ENCODE measurements at regions not wholly inside any gene's neighbourhood (a gene's known extent, or its start where the extent isn't known, plus 50 kb on each side); places are given as distances from the start of the nearest gene placed in this dataset.
A peak's percentile ranks its signal among the peaks of the same experiment; 100 is the strongest.
"Not testable (repeated sequence)": the region's sequence is repeated elsewhere in the genome, so short reads cannot be mapped to it uniquely, and the experiment has no call there.

DNA sequence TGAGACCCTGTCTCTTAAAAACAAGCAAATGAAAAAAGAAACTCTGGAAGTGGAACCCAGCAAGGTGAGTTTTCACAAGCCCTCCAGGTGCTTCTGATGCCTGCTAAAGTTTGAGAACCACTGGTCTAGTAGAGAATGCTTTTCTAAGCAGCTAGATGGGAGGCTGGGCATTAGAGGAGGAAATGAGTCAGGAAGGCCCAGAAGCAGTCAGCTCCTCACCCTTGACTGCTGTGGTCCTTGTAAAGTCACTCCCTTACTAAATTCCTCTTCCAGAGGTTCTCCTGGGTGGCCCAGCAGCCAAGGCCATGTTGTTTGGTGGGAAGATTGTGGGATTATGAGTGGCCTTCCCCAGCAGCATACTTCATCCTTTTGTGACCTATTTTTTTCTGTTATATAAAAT lies 52.0 kb upstream of the FYN start:
- ATAC-seq (peak in 1 of 2 donors; percentile 31), DNase-seq (no peak)
- intact Hi-C loops (cut with DNase I) = no loop called here

DNA sequence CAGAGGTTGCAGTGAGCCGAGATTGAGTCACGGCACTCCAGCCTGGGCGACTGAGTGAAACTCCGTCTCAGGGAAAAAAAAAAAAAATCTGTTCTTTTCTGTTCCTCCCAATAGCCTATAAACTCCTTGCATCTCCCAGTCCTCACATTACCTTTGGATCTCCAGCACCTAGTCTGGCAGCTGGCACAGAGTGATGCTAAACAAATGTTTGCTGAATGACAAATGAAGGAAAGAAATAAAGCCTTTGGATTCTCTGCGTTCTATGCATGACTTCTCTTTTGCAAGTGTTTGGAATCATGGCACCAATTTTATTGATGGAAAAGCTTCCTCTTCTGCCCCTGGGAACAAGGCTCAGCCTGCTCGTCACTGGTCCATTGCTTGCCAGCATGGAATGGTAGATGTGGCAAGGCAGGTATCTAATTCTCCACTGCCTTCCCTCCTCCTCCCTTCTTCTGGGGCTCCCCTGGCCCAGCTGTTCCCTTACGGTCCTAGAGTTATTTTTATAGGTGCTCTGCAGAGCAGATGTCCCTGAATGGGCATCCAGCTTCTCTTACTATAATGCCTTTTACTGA lies 53.6 kb upstream of the FYN start:
- no peak for ATAC-seq
- intact Hi-C loops (cut with DNase I) = no loop called here
- DNase-seq = no peak

DNA sequence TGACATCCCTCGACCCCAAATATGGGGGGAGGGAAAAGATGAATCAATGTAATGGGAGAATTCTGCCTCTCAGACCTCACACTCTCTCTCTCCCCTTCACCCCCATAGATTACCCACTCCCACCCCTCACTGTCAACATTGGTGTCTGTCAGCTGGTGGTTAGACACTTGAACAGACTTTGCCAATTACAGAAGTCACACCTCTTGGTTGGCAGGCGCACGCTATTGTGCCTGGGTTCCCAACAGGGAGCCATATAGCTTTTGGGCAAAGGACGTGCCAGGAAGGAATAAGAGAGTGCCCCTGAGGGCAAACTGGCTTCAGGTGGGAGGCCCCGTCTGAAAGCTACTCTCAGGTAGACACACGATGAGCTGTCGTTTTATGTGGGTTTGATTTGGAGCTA lies 54.1 kb upstream of the FYN start:
- ATAC-seq (no peak), DNase-seq (no peak)
- intact Hi-C loops (cut with DNase I) = no loop called here

DNA sequence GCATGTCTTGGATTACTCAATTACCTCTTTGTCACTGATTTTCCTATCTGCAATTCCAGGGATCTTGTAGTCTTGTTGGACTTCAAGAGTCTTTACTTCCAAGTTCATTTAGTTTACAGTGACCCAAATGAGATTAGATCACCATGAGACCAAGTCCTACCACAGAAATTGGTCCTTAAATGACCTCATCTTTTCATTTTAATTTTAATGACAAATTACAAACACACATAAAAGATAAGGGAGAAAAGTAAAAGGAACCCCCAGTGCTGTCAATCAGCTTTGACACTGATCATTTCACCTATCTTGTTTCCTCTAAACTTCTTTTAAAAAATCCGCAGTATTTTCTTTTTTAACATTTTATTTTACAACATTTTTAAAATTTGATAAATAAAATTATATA lies 54.9 kb upstream of the FYN start:
- ATAC-seq (no peak), DNase-seq (no peak)
- intact Hi-C loops (cut with DNase I) = no loop called here

DNA sequence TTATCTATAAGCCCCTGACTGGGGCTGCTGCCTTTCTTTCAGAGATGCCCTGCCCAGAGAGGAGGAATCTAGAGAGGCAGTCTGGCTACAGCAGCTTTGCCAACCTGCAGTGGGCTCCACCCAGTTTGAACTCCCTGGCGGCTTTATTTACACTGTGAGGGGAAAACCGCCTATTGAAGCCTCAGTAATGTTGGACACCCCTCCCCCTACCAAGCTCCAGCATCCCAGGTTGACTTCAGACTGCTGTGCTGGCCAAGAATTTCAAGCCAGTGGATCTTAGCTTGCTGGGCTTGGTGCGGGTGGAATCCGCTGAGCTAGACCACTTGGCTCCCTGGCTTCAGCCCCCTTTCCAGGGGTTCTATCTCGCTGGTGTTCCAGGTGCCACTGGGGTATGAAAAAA lies 61.4 kb upstream of the FYN start:
- intact Hi-C loops (cut with DNase I); DNase-seq; ATAC-seq: not testable (repeated sequence)

DNA sequence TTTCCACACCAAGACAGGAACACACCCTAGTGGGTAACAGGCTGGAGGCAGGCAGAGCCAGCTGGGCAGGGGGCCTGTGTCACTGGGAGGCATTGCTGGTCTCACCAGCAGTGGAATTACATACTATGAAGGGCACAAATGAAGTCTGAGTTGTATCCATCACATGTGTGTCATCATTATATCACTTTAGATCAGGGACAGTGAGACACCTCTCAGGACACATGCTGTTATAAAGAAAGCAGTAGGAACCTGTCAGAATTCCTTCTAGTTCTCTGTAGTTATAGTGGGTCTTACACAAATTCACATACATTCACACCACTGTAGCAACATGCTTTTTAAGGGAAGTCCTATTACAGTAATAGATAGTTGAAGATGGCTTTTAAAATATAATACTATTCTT lies 63.5 kb upstream of the FYN start:
- no peak for DNase-seq
- no peak for ATAC-seq
- intact Hi-C loops (cut with DNase I) = no loop called here

DNA sequence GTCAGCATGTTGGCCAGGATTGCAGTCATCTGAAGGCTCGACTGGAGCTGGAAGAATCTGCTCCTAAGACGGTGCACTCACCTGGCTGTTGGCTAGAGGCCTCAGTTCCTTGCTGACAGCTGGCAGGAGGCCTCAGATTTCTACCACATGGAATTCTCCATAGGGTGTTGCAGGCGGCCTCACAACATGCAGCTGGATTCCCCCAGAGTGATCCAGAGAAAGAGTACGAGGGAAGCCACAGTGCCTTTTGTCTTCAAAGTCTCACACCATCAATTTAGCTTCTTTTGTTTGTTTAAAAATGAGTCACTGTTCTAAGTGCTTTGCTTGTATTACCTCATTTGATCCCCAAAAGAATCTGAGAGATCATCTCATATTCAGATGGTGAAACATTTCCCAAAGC lies 65.5 kb upstream of the FYN start:
- DNase-seq (no peak), ATAC-seq (no peak)
- intact Hi-C loops (cut with DNase I) = no loop called here

DNA sequence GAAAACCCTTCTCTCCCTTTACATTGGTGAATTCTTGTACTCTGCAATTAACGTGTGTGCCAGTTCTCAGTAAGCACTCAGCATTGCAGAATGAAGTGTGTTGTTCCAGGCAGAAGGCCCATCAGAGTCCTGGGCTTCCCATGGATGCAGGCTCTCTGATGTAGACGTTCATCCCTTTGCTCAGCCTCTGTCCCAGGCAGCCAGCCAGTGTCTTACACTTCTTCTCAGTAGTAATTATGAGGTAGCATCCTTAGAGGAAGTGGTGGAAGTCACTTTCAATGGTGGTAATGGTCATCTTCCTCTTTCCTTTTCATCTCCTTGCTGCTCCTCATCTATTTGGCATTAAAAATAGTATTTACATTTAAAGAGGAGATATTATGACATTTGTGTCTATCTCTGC lies 66.7 kb upstream of the FYN start:
- intact Hi-C loops (cut with DNase I) = no loop called here
- DNase-seq = no peak
- ATAC-seq = no peak

DNA sequence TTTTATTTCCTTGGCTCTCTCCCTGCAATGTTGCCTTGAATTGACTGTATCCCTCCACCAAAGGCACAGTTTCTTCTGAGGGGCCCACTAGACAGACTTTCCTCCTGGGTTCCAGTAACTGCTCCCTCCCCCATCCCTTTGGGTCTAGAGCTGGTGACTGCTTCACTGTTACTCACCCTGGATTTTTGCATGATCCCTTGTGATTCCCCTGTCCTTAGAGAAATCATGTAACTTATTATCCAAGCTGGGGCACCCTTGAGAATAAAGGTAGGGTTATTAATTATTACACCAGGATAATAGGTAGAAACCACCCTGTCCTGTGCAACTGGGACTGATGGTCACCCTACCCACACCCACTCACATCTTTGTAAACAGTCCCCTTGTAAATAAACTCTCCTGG lies 67.5 kb upstream of the FYN start:
- intact Hi-C loops (cut with DNase I) = no loop called here
- DNase-seq = no peak
- no peak for ATAC-seq

DNA sequence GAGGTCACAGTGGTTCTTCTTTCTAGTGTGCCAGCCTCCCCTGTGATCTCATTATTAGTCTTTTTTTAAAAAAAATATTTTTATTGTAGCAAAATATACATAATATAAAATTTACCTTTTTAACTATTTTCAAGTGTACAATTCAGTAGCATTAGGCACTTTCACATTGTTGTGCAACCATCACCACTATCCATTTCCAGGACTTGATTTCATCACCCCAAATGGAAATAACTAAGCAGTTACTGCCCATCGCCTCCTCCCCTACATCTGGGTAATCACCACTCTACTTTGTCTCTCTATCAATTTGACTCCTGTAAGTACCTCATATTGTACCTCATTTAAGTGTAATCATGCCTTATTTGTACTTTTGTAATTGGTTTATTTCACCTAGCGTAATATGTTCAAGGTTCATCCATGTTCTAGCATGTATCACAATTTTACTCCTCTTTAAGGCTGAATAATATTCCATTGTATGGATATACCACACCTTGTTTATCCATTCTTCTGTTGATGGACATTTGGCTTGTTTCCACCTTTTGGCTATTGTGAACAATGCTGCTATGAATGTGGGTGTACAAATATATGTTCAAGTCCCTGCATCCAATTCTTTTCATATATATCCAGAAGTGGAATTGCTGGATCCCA lies 68.6 kb upstream of the FYN start:
- no peak for DNase-seq
- ATAC-seq = no peak
- intact Hi-C loops (cut with DNase I) = no loop called here

DNA sequence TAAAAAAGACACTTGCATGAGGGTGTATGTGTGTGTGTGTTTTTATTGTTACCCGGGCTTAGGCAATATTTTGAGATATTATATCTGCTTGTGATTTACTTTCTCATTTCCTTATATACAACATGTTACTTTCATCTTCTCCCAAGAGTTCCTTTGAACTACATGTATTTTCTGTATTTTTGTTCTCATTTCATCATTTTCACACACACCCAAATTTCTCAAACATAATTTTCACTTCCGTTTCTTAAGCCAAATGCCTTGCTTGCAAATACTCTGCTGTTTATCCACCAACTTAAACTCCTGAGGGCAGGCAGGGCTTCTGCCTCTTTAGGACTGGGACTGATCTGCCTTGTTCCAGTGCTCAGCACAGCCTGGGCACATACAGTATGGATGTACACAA lies 69.3 kb upstream of the FYN start:
- intact Hi-C loops (cut with DNase I) = no loop called here
- DNase-seq (no peak), ATAC-seq (no peak)

DNA sequence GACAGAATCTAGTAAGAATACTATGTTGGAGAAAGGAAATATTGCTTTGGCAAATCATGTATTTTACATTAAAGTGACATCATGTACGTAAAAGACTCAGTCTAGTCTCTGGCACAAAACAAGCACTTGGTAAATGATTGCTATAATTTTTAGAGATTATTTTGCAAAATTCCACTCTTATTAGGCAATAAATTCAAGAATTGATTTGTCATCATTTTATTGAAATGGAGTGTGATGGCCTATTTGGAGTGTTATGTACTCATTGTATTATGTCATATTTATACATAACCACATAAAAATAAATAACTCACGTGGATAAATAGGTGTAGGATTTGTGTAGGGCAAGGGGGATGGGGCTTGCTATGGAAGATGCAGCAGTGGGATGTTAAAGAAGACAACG lies 70.0 kb upstream of the FYN start:
- DNase-seq (no peak), ATAC-seq (no peak)
- intact Hi-C loops (cut with DNase I) = no loop called here

DNA sequence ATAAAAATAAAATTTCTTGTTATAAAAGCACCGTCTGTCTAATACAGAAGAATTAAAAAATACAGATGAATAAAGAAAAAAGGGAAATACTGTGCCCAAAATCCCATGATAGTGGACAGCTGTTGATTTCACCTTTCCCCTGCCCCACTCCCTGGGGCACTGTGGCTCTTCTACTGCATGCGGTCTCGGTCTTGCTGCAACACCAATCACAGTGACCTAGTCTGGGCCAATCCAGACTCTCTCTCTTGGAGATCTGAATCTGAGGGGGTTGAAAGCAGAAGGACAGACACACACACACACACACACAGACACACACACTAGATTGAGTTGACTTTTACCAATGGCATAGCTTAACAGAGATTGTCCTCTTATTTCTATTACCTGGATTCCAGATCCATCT lies 70.5 kb upstream of the FYN start:
- DNase-seq (no peak), ATAC-seq (no peak)
- intact Hi-C loops (cut with DNase I) = no loop called here

DNA sequence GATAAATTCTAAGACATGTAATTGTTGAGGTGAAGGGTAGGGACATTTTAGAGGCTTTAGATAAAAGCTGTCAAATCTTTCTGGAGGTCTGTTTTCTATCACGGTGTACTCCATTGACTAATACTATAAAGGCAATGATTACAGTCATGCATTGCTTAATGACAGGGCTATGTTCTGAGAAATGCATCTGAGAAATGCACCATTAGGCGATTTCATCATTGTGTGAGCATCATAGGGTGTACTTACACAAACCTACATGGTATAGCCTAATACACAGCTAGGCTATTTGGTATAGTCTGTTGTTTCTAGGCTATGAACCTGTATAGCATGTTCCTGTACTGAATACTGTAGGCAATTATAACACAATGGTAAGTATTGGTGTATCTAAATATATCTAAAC lies 71.3 kb upstream of the FYN start:
- ATAC-seq (no peak), DNase-seq (no peak)
- intact Hi-C loops (cut with DNase I) = no loop called here

DNA sequence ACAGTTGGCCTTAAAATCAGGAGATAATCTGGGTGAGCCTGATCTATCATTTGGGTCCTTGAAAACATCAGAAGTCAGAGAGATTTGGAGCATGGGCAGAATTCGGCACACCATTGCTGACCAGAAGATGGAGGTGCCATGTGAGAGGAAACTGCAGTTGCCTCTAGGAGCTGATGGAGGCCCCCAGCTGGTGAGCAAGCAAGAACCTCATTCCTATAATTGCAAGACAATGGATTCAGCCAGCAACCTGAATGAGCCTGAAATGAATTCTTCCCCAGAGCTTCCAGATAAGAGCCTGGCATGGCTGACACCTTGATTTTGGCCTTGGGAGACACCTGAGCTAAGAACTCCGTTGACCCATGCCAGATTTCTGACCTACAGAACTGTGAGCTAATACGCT lies 76.3 kb upstream of the FYN start:
- DNase-seq (no peak), ATAC-seq (no peak)
- intact Hi-C loops (cut with DNase I) = no loop called here

DNA sequence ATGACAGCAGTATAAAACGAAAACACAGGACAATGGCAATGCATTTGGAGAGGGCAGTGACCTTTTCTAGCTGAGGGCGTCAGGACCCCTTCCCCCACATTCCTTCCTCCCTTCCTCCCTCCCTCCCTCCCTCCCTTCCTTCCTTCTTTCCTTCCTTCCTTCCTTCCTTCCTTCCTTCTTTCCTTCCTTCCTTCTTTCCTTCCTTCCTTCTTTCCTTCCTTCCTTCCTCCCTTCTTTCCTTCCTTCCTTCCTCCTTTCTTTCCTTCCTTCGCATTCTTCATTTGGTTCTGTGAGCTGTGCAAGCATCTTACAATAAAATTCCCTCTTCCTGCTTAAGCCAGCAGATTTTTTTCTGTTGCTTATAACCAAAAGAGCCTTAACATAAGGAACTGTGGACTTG lies 76.7 kb upstream of the FYN start:
- DNase-seq; ATAC-seq; intact Hi-C loops (cut with DNase I): not testable (repeated sequence)

DNA sequence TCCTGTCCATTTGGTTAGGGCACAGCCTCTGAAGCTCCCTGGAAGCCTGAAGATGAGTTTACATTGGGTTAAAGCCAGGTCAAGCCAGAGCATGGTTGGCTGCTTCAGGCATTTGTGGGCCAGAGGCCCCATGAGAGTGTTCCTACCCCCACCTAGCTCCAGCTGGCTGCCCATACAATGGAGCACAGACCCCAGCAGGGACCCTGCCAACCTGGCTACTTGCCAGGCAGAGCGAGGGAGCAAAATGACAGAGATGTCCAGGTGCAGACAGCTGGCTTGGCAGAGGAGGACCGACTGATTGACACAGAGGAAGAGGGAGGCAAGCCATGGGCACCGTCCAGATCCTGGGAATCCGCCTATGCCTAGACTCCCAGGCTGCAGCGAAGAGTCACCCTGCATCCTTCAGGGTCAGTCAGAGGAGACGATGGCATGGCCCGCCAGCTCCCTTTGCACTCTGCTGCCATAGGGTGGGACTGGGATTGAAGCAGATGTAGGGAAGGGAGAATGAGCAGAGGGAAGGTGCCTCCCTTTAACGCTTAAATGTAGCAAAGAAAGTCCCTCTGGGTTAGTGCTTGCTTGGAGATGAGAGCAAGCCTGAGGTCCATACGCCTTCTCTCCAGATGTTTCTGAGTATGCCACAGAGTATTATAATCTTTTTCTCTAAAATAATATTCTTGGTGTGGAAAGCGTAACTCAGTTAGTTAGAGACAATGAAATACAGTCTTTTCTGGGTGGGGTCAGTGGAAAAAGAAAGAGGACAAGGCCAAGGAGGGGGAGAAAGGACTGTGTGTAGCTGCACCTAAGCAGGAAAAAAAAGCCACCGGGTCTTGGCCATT lies 77.6 kb upstream of the FYN start:
- intact Hi-C loops (cut with DNase I) = no loop called here
- ATAC-seq (peak; percentile 25 to 57), DNase-seq (peak; percentile 39)

DNA sequence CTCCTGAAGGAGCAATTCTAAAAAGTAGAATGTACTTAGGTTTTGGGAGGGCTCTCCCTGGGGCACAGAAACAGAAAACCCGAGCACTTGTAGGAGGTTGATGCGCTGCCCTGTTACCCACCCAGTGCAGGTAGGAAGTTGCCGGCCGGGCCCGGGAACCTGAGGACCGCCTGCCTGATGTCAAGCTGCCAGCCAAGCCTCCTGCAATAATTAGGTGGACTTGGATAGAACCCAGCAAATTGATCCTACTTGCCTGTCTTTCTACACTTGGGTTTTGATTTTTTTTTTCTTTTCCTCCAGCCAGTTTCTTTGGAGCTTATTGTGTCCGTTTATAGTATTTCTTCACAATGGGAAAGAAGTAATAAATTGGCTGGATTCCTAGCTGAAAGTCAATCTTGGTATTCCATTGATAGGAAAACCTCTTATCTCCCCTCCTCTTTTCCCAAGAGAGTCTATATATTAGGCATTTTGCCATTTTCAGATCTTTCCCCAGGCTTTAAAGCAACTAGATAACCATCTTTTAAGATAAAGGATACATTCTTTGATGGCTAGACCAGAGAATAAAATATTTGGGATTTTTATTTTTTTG lies 78.3 kb upstream of the FYN start:
- ATAC-seq (no peak), DNase-seq (no peak)
- intact Hi-C loops (cut with DNase I) = no loop called here

DNA sequence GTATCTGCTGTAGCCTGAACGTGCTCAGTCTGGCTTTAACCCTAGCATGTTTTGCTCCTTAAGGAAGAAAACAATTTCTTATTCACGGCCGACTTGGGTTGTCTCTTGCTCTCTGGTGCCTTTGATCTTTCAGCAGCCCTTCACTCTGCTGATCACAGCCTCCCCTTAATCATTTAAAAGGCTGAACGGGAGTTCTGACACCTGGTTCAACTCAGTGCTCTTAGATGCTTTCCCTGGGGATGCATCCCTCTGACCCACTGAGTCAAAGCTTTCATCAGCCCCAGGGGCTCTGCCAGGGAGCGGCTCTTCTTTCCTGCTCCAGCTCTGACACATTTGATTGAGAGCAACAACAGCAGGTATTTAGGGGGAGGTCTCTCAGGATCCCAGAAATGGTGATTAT lies 79.0 kb upstream of the FYN start:
- intact Hi-C loops (cut with DNase I) = no loop called here
- ATAC-seq (peak in 1 of 2 donors; percentile 55), DNase-seq (no peak)

DNA sequence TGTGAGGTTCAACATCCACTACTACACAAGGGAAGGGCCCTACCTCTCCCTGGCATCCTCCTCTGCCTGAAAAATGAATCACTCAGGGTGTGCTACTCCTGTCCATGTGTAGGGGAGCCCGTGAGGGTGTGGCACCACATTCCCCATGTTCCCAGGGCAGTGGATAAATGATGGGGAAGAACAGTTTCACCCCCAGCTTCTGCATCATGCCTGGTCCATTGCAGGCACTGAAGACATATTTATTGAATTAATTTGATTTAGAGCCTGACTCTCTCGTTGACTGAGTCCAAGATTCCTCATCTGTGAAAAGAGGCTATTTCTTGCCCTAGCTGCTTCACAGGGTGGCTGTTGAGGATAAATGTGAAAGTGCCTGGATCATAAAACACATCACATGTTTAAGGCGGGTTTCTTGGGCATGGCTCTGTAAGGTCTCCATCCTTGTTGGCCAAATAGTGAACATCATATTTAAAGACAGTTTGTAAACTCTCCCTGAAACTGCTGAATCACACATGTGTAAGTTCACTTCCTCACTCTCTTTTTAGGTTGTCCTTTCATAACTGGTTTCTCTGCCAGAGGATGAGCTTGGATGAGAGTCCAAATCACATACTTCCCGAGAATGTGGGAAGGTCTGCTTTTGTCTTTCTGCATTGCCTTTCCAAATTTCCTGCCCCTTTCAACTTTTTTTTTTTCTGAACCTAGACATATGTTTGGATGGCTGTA lies 79.7 kb upstream of the FYN start:
- DNase-seq (no peak), ATAC-seq (peak in 1 of 2 donors; percentile 94)
- intact Hi-C loops (cut with DNase I) = no loop called here

Measured in left cardiac atrium (tissue), 4 donors.